Erythroblast (primary cell): ENCODE measurements at regions not wholly inside any gene's neighbourhood (a gene's known extent, or its start where the extent isn't known, plus 50 kb on each side); places are given as distances from the start of the nearest gene placed in this dataset.

Experiments
- DNase-seq, 2 experiments: peaks; one replicate each; lab custom pipeline; 2025; lab: John Stamatoyannopoulos, UW
- GATA1 ChIP-seq: IDR thresholded peaks from 2 replicates; pipeline ENCODE4 v1.6.1; 2011; ENCODE audit warnings: low read depth, mild to moderate bottlenecking, control low read depth, low read length, moderate library complexity
- POLR2A ChIP-seq: IDR thresholded peaks from 2 replicates; pipeline ENCODE4 v1.6.1; 2011; ENCODE audit warnings: mild to moderate bottlenecking, low read length

DNA sequence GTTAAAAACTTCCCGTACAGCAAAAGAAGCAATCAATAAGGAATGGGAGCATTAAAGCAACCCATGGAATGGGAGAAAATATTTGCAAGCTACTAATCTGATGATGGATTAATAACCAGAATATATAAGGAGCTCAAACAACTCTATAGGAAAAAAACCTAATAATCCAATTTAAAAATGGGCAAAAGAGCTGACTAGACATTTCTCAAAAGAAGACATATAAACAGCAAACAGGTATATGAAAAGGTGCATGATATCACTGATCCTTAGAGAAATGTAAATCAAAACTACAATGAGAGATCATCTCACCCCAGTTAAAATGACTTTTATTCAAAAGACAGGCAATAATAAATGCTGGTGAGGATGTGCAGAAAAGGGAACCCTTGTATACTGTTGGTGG is 52.7 kb upstream of the POU1F1 start:
- no peak for DNase-seq
- no peak for TF ChIP-seq POLR2A
- no peak for TF ChIP-seq GATA1
